ENCODE measurements at regions not wholly inside any gene's neighbourhood (a gene's known extent, or its start where the extent isn't known, plus 50 kb on each side); places are given as distances from the start of the nearest gene placed in this dataset.
"Not testable (repeated sequence)": the region's sequence is repeated elsewhere in the genome, so short reads cannot be mapped to it uniquely, and the experiment has no call there.

- in situ Hi-C loops (cut with HindIII; ENCODE audit: low sequenced_read_pairs): not testable (repeated sequence)
These were observed 67.8 kb upstream of the ETV3 start for GRCh38 chr1:157205982-157206381.

GRCh38 chr1:157203166-157203565 lies 65.0 kb upstream of the ETV3 start:
- in situ Hi-C loops (cut with HindIII; ENCODE audit: low sequenced_read_pairs): no loop called here
- DNase-seq (ENCODE audit: low spot score): no peak

More at GRCh38 chr1:157205982-157206381, 67.8 kb upstream of the ETV3 start:
- DNase-seq (ENCODE audit: low spot score): not testable (repeated sequence)

- in situ Hi-C loops (cut with HindIII; ENCODE audit: low sequenced_read_pairs): no loop called here
- no peak for DNase-seq (ENCODE audit: low spot score)
These were observed 64.1 kb upstream of the ETV3 start for GRCh38 chr1:157202331-157202730.

GRCh38 chr1:157201767-157202166 lies 63.6 kb upstream of the ETV3 start:
- DNase-seq (ENCODE audit: low spot score): no peak
- in situ Hi-C loops (cut with HindIII; ENCODE audit: low sequenced_read_pairs): no loop called here

GRCh38 chr1:157200451-157200850 lies 62.3 kb upstream of the ETV3 start:
- DNase-seq (ENCODE audit: low spot score): no peak
- in situ Hi-C loops (cut with HindIII; ENCODE audit: low sequenced_read_pairs): no loop called here

- in situ Hi-C loops (cut with HindIII; ENCODE audit: low sequenced_read_pairs): no loop called here
- DNase-seq (ENCODE audit: low spot score): no peak
These were observed 61.2 kb upstream of the ETV3 start for GRCh38 chr1:157199421-157199755.

GRCh38 chr1:157198619-157199420 lies 60.6 kb upstream of the ETV3 start:
- no peak for DNase-seq (ENCODE audit: low spot score)
- in situ Hi-C loops (cut with HindIII; ENCODE audit: low sequenced_read_pairs): no loop called here

- in situ Hi-C loops (cut with HindIII; ENCODE audit: low sequenced_read_pairs): no loop called here
- peak; percentile 41 for DNase-seq (ENCODE audit: low spot score)
These were observed 59.8 kb upstream of the ETV3 start for GRCh38 chr1:157197906-157198435.

- DNase-seq (ENCODE audit: low spot score); in situ Hi-C loops (cut with HindIII; ENCODE audit: low sequenced_read_pairs): not testable (repeated sequence)
These were observed 58.7 kb upstream of the ETV3 start for GRCh38 chr1:157196670-157197456.

- no peak for DNase-seq (ENCODE audit: low spot score)
- in situ Hi-C loops (cut with HindIII; ENCODE audit: low sequenced_read_pairs): no loop called here
These were observed 58.0 kb upstream of the ETV3 start for GRCh38 chr1:157196245-157196543.

- in situ Hi-C loops (cut with HindIII; ENCODE audit: low sequenced_read_pairs): no loop called here
- no peak for DNase-seq (ENCODE audit: low spot score)
These were observed 57.5 kb upstream of the ETV3 start for GRCh38 chr1:157195521-157196244.

GRCh38 chr1:157194731-157195520 lies 56.7 kb upstream of the ETV3 start:
- no peak for DNase-seq (ENCODE audit: low spot score)
- in situ Hi-C loops (cut with HindIII; ENCODE audit: low sequenced_read_pairs): no loop called here

- DNase-seq (ENCODE audit: low spot score): peak; percentile 42
- in situ Hi-C loops (cut with HindIII; ENCODE audit: low sequenced_read_pairs): no loop called here
These were observed 55.7 kb upstream of the ETV3 start for GRCh38 chr1:157193702-157194391.

GRCh38 chr1:157193219-157193618 lies 55.0 kb upstream of the ETV3 start:
- in situ Hi-C loops (cut with HindIII; ENCODE audit: low sequenced_read_pairs): no loop called here
- no peak for DNase-seq (ENCODE audit: low spot score)

- in situ Hi-C loops (cut with HindIII; ENCODE audit: low sequenced_read_pairs): no loop called here
- no peak for DNase-seq (ENCODE audit: low spot score)
These were observed 52.1 kb upstream of the ETV3 start for GRCh38 chr1:157189986-157190982.

GRCh38 chr1:157189096-157189495 lies 50.9 kb upstream of the ETV3 start:
- no peak for DNase-seq (ENCODE audit: low spot score)
- in situ Hi-C loops (cut with HindIII; ENCODE audit: low sequenced_read_pairs): no loop called here
